CD4-positive, alpha-beta T cell treated with Interferon alpha-2 for 1 hour (primary cell): ENCODE measurements at regions not wholly inside any gene's neighbourhood (a gene's known extent, or its start where the extent isn't known, plus 50 kb on each side); places are given as distances from the start of the nearest gene placed in this dataset.

Source experiments
- DNase-seq, 2 donors: peaks; one replicate each; pipeline ENCODE4 v3.0.0-alpha.2; 2020 to 2022

DNA sequence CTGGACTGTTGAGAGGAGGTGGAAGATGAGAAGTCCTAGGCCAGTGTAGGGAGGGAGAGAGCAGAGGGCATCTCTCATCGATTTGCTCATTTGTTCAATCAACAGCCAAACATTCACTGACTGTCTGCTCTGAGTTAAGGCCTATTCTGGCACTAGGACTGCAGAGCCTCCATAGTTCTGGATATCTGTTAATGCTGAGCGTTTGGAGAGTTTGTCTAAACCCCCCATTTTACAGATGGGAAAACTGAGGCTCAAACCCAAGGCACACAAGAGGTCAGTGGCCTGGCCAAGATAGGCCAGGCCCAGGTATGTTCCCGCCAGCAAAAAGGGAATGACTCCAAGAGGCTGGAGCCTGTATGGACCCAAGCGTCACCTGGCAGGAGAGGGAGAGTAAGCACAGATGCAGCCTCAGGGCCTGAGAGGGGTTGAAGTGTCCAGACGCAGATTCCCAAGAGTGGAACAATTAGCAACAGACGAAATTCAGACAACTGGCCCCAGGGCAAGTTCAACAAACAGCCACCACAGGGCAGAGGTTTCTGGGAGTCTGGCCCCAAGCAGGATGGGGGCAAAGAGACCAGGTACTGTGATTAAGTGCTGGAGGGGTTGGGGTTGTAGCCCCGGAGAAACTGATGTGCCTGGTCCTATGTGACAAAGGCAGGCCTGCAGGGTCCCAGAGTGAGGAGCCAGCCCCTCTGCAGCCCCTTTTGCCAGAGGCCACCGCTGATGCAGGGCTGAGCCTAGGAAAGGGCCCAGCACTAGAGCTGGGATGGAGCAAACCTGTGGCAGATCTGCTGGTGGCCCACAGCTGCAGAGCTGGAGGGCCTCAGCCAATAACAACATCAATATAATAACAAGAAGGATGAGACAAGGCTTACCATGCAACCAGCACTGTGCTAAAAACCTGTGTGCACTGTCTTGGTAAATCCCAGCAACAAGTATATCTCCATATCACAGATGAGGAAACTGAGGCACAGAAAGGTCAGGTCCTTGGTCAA lies 245.1 kb upstream of the TLE3 start:
- DNase-seq = no peak

DNA sequence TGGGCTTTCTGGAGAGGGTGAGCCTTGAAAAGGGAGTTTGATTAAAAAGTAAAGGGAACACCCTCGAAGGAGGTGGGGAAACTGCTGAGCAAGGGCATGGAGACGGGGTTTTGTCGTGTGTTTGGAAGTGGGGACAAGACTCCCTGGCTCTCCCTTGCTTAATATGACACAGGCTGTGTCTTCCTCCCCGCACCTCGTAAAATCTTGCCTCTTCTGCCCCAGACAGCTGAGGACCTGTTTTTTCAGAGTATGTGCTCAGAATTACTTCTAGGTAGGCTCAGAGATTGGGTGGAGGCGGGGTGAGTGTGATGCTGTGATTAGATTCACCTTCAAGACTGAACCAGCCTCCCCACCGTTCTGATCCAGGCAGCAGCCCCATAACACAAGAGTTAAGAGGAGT lies 244.4 kb upstream of the TLE3 start:
- no peak for DNase-seq

DNA sequence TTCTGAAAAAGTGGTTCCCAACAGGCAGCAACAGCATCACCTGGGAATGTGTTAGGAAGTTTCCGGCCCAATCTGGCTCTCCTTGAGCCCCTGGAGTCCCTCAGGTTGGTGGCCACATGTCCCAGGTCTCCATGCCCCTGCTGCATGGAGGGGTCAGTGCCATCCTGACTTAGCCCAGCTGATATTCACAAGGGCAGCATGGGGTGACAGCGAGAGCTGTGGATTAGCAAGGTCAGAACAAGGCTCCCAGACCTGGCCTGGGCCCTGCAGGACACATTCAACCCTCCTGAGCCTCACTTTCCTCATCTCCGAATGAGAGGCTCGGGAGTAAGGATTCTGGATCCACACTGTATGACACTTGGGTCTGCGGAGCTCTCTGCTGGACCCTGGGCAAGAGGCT lies 243.8 kb upstream of the TLE3 start:
- no peak for DNase-seq

DNA sequence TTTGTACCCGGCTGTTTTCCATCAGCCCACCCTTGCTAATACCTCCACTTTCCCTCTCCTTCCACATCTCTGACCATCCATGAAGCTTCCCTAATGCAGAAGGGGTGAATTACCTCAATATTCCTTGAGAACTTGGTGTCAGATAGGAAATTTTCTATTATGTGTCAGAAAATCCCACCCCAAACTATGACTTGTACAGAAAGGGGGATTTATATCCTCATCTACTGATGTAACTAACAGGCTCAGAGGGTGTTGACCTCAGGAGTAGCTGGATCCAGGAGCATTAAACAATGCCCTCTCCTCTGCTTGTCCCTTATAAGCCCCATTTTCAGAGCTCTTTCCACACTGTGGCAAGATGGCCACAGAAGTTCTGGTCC lies 242.8 kb upstream of the TLE3 start:
- no peak for DNase-seq

GRCh38 chr15:70339571-70340493 lies 242.1 kb upstream of the TLE3 start:
- no peak for DNase-seq

DNA sequence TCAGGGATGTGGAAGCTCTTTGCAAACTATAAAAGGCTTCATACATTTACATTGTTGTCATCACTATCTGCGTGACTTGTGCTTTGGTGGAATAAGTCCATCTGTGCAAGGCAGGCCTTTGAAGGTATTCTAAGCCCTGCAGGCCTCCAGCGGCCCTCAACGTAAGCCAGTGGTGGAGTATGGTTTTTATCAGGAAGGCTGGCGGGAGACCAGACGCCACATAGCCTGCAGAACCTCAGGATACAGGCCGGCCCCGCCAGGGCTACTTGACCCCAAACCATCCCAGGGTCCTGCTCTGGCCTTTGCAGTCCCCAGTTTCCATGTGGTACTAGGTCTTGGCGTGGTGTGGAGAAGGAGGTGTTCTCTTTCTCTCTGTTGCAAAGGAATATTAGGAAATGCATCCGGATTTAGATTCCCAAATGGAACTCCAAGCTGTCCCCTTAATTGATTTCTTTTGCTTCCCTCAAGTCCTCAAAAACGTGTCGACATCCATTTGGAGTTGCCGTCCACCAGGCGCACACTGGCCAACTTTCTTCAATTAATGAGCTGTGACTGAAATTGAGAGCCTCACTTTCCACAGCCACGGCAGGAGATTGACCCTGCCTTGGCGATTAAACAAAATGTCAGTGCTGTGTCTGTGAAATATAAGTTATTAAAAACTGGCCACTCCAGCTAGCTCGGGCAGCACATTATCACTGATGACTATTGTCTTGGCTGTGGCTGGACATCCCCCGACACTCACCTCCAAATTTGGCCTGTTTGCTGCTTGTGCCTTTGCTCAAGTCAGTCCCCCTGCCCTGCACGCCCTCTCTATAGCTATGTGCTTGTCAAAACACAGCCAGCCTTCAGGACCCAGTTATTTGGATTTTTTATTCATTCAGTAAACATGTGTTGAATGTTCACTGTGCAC lies 239.8 kb upstream of the TLE3 start:
- no peak for DNase-seq

DNA sequence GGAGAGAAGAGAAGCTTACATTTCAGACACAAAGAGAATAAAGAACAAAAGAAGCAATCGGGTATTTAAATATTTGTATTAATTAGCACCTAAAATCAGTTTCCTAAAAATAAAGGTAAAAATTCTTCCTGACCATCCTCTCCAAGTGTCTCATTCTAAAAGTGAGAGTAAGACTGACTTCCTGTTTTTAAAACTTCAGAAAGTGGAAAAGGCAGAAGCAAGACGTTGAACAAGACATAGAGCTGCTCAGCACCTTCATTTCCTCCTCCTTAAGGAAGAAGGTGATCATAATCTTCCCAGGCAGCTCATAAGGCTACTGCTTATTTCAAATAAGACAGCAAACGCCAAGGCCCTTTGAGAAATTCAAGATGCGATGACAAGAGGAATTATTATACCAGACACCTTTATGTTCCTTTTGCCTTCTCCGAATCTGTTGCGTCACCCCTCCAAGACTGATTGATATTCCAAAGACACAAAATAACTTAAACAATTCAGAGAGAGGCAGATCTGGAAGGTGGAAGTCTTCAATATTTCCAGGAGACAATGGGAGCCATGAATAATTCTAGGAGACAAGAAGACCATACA lies 238.8 kb upstream of the TLE3 start:
- no peak for DNase-seq

GRCh38 chr15:70334286-70334685 lies 236.6 kb upstream of the TLE3 start:
- no peak for DNase-seq

- DNase-seq = no peak
Observed at GRCh38 chr15:70329179-70329578, 231.5 kb upstream of the TLE3 start.

GRCh38 chr15:70328679-70329115 lies 231.0 kb upstream of the TLE3 start:
- DNase-seq = no peak

DNA sequence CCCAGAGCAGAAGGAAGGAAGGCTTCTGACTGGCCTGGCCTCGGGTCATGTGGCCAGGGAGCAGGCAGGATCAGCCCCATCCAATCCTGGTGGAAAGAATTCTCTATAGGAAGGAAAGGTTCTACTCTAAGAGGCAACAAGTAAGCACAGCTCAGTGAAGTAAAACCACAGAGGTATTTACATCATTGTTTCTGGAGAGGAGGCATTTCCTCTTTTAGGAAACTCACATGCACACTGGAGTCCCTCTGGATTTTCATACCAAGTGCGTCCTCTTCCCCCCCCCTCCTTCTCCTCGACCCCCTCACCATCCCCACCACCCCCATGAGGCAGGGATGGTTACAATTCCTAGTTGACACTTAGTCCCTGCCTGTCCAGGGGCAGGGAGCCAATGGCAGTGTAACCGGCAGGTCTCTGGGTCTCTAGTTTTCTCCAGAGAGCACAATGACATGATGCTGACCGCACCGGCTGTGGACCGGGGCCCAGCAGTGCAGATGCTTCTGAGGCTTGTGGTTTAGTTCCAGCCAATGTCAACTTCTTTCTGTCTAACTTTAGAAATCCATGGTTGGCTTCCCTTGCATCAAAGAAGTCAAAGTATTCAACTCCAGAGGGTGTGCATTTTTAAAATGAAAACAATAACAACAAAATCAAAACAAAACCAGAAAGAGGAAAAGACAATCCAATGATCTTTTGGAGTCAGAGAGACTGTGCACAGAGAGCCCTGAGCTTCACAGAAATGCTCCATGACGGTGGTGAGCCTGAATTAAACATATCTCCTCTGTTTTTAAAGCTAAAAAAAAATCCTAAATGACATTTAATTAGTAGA lies 230.3 kb upstream of the TLE3 start:
- DNase-seq = no peak

DNA sequence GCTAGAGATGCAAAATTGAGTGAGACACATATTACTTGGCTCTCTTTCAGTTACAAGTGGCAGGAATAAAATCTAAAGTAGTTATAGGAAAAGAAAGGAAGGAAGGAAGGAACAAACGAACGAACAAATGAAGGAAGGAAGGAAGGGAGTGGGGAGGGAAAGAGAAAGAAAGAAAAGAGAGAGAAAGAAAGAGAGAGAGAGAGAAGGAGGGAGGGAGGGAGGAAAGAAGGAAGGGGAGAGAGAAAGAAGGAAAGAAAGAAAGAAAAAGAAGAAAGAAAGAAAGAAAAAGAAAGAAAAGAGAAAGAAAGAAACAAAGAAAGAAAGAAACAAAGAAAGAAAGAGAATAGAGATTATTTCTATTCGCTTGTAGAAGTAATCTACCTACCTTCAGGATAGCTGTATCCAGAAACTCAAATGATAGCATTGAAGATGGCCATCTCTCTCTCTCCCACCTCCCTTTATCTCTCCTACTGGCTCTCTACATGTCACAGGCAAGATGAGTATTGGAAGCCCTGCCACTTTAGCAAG lies 229.7 kb upstream of the TLE3 start:
- no peak for DNase-seq

GRCh38 chr15:70324001-70324974 lies 226.6 kb upstream of the TLE3 start:
- no peak for DNase-seq

DNA sequence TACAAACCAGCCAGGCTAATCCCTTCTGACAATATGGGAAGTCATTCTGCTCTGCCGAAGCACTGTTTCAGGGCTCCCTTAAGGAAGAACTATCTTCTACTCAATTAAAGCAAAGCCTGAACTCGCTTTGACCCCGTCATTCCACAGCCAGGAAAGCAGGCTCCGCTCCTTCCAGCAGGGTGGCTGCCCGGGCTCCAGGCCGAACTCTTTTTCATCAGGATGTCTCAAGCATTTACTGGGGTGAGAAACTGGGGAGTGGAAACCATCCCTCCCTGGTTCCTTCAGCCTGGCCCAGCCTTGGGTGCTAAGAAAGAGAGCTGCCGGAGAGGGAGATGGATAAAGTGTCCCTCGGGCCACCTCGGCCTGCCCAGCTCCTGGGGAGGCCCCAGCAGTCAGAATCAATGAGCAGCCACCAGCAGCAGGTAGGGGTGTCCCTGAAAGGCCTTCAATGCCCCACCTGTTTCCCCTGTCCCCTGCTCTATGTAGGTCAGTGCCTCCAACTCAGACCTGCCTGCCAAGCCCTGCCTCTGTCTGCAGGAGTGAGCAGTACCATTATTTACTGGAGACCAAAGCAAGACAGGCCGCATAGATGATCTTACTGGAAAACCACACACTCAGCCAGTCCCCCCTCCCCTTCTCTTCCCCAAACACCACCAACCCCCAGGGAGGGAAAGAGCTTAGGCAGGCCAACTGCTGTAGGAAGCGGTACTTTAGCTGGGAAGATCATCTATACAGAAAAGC lies 225.6 kb upstream of the TLE3 start:
- DNase-seq = no peak

- DNase-seq = no peak
Observed at GRCh38 chr15:70322051-70322668, 224.4 kb upstream of the TLE3 start.

DNA sequence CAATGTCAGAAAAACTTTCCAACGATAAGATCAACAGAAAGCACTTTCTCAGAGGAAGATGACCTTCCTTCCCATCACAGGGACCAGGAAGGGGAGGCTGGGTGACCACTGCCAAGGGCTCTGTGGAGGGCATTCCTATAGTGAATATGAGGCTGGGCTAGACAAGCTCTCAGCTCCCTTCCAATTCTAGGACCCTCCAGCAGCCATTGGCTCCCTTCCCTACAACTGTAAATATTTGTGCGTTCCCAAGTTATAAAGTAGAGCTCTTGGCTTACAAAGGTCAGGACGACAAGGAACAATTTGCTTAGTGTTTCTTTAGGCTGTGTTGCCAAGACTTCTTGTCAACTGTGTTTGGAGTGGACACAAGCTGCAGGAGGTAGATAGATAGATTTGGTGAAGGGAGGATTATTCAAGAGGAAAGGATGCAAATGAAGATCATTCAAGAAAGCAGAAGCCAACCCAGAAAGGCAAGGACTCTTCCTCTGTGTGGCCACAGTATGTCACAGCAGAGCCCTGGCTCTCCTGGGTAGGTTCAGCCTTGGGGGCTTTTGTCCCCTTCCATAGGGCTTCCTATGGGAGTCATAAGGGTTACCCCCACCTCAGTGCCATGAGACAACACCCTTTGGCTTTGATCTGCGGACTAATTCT lies 223.6 kb upstream of the TLE3 start:
- DNase-seq = no peak

GRCh38 chr15:70320482-70320881 lies 222.8 kb upstream of the TLE3 start:
- no peak for DNase-seq

DNA sequence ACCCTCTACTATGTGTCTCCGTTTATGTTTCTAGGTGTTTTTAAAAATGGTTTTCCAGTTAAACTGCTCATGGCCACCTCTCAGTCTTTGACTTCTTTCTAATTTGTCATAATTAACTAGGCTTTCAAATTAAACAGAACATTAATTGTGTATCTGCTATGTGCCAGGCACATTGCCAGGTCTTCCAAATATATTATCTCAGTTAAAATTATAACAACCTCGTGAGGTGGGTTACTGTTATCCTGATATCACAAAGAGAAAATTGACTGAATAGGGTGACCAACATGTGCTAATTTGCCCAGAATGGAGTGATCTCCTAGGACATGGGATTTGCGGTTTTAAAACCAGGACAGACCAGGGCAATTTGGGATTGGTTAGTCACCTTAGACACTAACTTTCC lies 222.4 kb upstream of the TLE3 start:
- DNase-seq = no peak
